SK-N-SH (cell line): ENCODE measurements at regions not wholly inside any gene's neighbourhood (a gene's known extent, or its start where the extent isn't known, plus 50 kb on each side); places are given as distances from the start of the nearest gene placed in this dataset.

Experiments used
- CTCF ChIA-PET: fragments of 300-600, 350-600 bp; formaldehyde crosslinking; extraction: SDS; loops from one replicate; lab custom pipeline; 2021; lab: Yijun Ruan, JAX
- POLR2A ChIA-PET: fragments of 350-600 bp; sonication (Branson Sonifier 250); formaldehyde crosslinking; extraction: SDS; loops from one replicate; lab custom pipeline; 2020; ENCODE audit warnings: antibody characterized with exemption, inconsistent platforms; lab: Yijun Ruan, JAX
- DNase-seq: peaks from one replicate; pipeline ENCODE4 v3.0.0; 2012
- H2AFZ ChIP-seq: fragments of 200-600 bp; sonication (generic); 2 replicates; pipeline ENCODE4 v1.8.1; 2016; ENCODE audit warnings: antibody characterized with exemption, mild to moderate bottlenecking, low read depth
- H3F3A ChIP-seq: fragments of 200-600 bp; sonication (generic); replicated peaks from 2 replicates; pipeline ENCODE3; 2016; ENCODE audit warnings: antibody characterized with exemption, mild to moderate bottlenecking; ENCODE audit not compliant: insufficient read depth
- H3K27ac ChIP-seq, 2 experiments: fragments of 200-500 bp in 1 of 2; fragments of 200-600 bp in 1 of 2; sonication (Bioruptor generic) in 1 of 2; sonication (generic), shearing (Covaris generic) in 1 of 2; 2 replicates each; pipeline versions ENCODE4 v1.5.1 to v1.6.1; 2014 to 2016; ENCODE audit warnings: low read depth in 2 of 2, inconsistent platforms in 1 of 2, low read length in 1 of 2, mild to moderate bottlenecking in 1 of 2, mixed read lengths in 1 of 2
- H3K27me3 ChIP-seq: fragments of 200-600 bp; sonication (generic), shearing (Covaris generic); 2 replicates; pipeline ENCODE4 v1.6.1; 2016; ENCODE audit warnings: mixed run types; ENCODE audit not compliant: insufficient read depth
- H3K36me3 ChIP-seq, 2 experiments: fragments of 200-500 bp in 1 of 2; fragments of 200-600 bp in 1 of 2; sonication (Bioruptor generic) in 1 of 2; sonication (generic) in 1 of 2; replicated peaks in 1 of 2; 2 replicates each; pipeline versions ENCODE3 to v1.5.1; 2014 to 2016; ENCODE audit warnings: low read length in 1 of 2, mild to moderate bottlenecking in 1 of 2; ENCODE audit not compliant: insufficient read depth in 2 of 2, control insufficient read depth in 1 of 2
- H3K4me1 ChIP-seq, 2 experiments: fragments of 200-500 bp in 1 of 2; fragments of 200-600 bp in 1 of 2; sonication (Bioruptor generic) in 1 of 2; sonication (generic), shearing (Covaris generic) in 1 of 2; 2 replicates each; pipeline versions ENCODE4 v1.5.1 to v1.6.1; 2014 to 2016; ENCODE audit warnings: low read depth in 1 of 2, low read length in 1 of 2, mixed run types in 1 of 2; ENCODE audit not compliant: insufficient read depth in 2 of 2, control insufficient read depth in 1 of 2
- H3K4me2 ChIP-seq: fragments of 200-600 bp; sonication (generic), shearing (Covaris generic); 2 replicates; pipeline ENCODE4 v1.6.1; 2017; ENCODE audit warnings: mixed run types
- H3K4me3 ChIP-seq, 2 experiments: fragments of 200-500 bp in 1 of 2; fragments of 200-600 bp in 1 of 2; sonication (Bioruptor generic) in 1 of 2; sonication (generic), shearing (Covaris generic) in 1 of 2; 2 replicates each; pipeline versions ENCODE4 v1.5.1 to v1.8.1; 2014 to 2016; ENCODE audit warnings: low read depth in 2 of 2, inconsistent platforms in 1 of 2, low read length in 1 of 2, mild to moderate bottlenecking in 1 of 2, mixed read lengths in 1 of 2, moderate library complexity in 1 of 2
- H3K79me2 ChIP-seq: fragments of 200-600 bp; sonication (generic); 2 replicates; pipeline ENCODE4 v1.8.1; 2017; ENCODE audit warnings: mild to moderate bottlenecking; ENCODE audit not compliant: insufficient read depth
- H3K9ac ChIP-seq: fragments of 200-600 bp; sonication (generic); 2 replicates; pipeline ENCODE4 v1.6.1; 2017; ENCODE audit warnings: mixed run types
- H3K9me2 ChIP-seq: fragments of 200-600 bp; sonication (generic); 2 replicates; pipeline ENCODE4 v1.6.1; 2017; ENCODE audit warnings: mixed run types
- H3K9me3 ChIP-seq: fragments of 200-600 bp; sonication (generic); 2 replicates; pipeline ENCODE4 v1.6.1; 2017; ENCODE audit warnings: mixed run types, mild to moderate bottlenecking, moderate library complexity
- H4K20me1 ChIP-seq: fragments of 200-600 bp; sonication (generic); 2 replicates; pipeline ENCODE4 v1.6.1; 2017; ENCODE audit warnings: mild to moderate bottlenecking, mixed run types; ENCODE audit not compliant: insufficient read depth
- EP300 ChIP-seq, 2 experiments: IDR thresholded peaks; 2 replicates each; pipeline versions ENCODE4 v1.4.0 to v1.6.1; 2012; ENCODE audit warnings: borderline replicate concordance in 1 of 2, low read depth in 1 of 2, low read length in 1 of 2
- EZH2phosphoT487 ChIP-seq: fragments of 200-600 bp; sonication (generic); IDR thresholded peaks from 2 replicates; pipeline ENCODE4 v1.6.1; 2017; ENCODE audit warnings: low read depth, mixed run types, mild to moderate bottlenecking, antibody characterized with exemption, moderate library complexity, borderline replicate concordance
- FOSL2 ChIP-seq: IDR thresholded peaks from 2 replicates; pipeline ENCODE4 v1.4.0; 2012; ENCODE audit warnings: low read depth, mild to moderate bottlenecking, moderate library complexity, borderline replicate concordance
- FOXM1 ChIP-seq: IDR thresholded peaks from 2 replicates; pipeline ENCODE4 v1.4.0; 2012; ENCODE audit warnings: low read depth, mild to moderate bottlenecking
- GABPA ChIP-seq: IDR thresholded peaks from 2 replicates; pipeline ENCODE4 v1.4.0; 2012; ENCODE audit warnings: low read depth, mild to moderate bottlenecking
- IRF3 ChIP-seq: fragments of 150-350 bp; IDR thresholded peaks from 2 replicates; pipeline ENCODE4 v1.6.1; 2016; ENCODE audit warnings: mild to moderate bottlenecking, low read depth, low read length
- JUND ChIP-seq: IDR thresholded peaks from 2 replicates; pipeline ENCODE4 v1.4.0; 2012
- MAX ChIP-seq: IDR thresholded peaks from 2 replicates; pipeline ENCODE4 v1.4.0; 2012; ENCODE audit warnings: low read depth
- MEF2A ChIP-seq: IDR thresholded peaks from 2 replicates; pipeline ENCODE4 v1.4.0; 2012; ENCODE audit warnings: low read depth, borderline replicate concordance
- MXI1 ChIP-seq: IDR thresholded peaks from 2 replicates; pipeline ENCODE4 v1.6.1; 2012; ENCODE audit warnings: mild to moderate bottlenecking, low read depth, low read length, improper control_type of control experiment
- NFIC ChIP-seq: IDR thresholded peaks from 2 replicates; pipeline ENCODE4 v1.4.0; 2012; ENCODE audit warnings: borderline replicate concordance
- PBX3 ChIP-seq: IDR thresholded peaks from 2 replicates; pipeline ENCODE4; 2012
- POLR2AphosphoS5 ChIP-seq: IDR thresholded peaks from 2 replicates; pipeline ENCODE4 v1.6.1; 2012; ENCODE audit warnings: low read depth, low read length
- RXRA ChIP-seq: IDR thresholded peaks from 2 replicates; pipeline ENCODE4 v1.4.0; 2012; ENCODE audit warnings: low read depth, mild to moderate bottlenecking, borderline replicate concordance
- SMC3 ChIP-seq: IDR thresholded peaks from 2 replicates; pipeline ENCODE4 v1.6.1; 2012; ENCODE audit warnings: low read depth, low read length, improper control_type of control experiment
- TCF12 ChIP-seq: IDR thresholded peaks from 2 replicates; pipeline ENCODE4 v1.4.0; 2012
- TEAD4 ChIP-seq: IDR thresholded peaks from 2 replicates; pipeline ENCODE4 v1.4.0; 2012; ENCODE audit warnings: mild to moderate bottlenecking, borderline replicate concordance; ENCODE audit not compliant: insufficient read depth
- YY1 ChIP-seq: IDR thresholded peaks from 2 replicates; pipeline ENCODE4 v1.4.0; 2012; ENCODE audit warnings: low read depth, mild to moderate bottlenecking
- WGBS: methylation state at CpG from one replicate; pipeline ENCODE4 v1.1.6; 2017; ENCODE audit warnings: low lambda C conversion rate; 5-methylcytosine and 5-hydroxymethylcytosine counted together

- TF ChIP-seq IRF3 (no peak), NFIC (peak; percentile 71), RXRA (peak; percentile 42; the same call in 1 of the 2 replicates), FOSL2 (peak; percentile 76), MXI1 (no peak), EP300 (IDR thresholded peaks at IDR 0.05; ENCODE audit: borderline replicate concordance in 1 of 2, low read depth in 1 of 2, low read length in 1 of 2) (peak in 1 of 2 experiments; percentile 84; a peak in 1 of 4 replicates), TCF12 (peak; percentile 84), POLR2AphosphoS5 (peak; percentile 42; the same call in 1 of the 2 replicates), FOXM1 (0 out of 2 replicates have a peak, but pooled peaks have one; percentile 29), GABPA (no peak), SMC3 (no peak), EZH2phosphoT487 (no peak), MAX (no peak), TEAD4 (peak; percentile 74), PBX3 (peak; percentile 88), MEF2A (peak; percentile 32; the same call in 1 of the 2 replicates), JUND (peak; percentile 85), YY1 (no peak)
- CTCF ChIA-PET: interaction anchor here (1.2 kb wide), 1 partner anchor 35 kb away, joined by 3 read pairs; no protein-coding TSS in a partner anchor
- Histone ChIP-seq H3K27ac (no peak overlapping the region; a peak in 1 of 4 replicates), H3K4me1 (peaks cover 0 to 11% of the 10 kb centered on the region in 2 experiments; a peak in 2 of 4 replicates), H3K27me3 (no peaks in the 10 kb centered on the region), H3K9me2 (no peaks in the 10 kb centered on the region), H3K4me3 (no peak overlapping the region), H3K9ac (no peak overlapping the region), H3K4me2 (no peak overlapping the region), H3K9me3 (no peaks in the 10 kb centered on the region), H3K36me3 (no peaks in the 10 kb centered on the region), H2AFZ (no peak overlapping the region), H4K20me1 (no peaks in the 10 kb centered on the region), H3K79me2 (no peaks in the 10 kb centered on the region), H3F3A (peaks cover 9% of the 10 kb centered on the region)
- WGBS: 20% methylated on average over 4 of the region's 4 CpGs
- no peak for DNase-seq
- POLR2A ChIA-PET: no interaction called here
These were observed 138.0 kb upstream of the ARHGAP28 start for GRCh38 chr18:6591491-6591890.
